Stimulated activated CD8-positive, alpha-beta memory T cell treated with anti-CD3 and anti-CD28 coated beads, Interleukin-12 subunit alpha, Interleukin-12 subunit beta, amount 100 ng/mL, for 1 hour (primary cell): ENCODE measurements at regions not wholly inside any gene's neighbourhood (a gene's known extent, or its start where the extent isn't known, plus 50 kb on each side); places are given as distances from the start of the nearest gene placed in this dataset.
"Not testable (repeated sequence)": the region's sequence is repeated elsewhere in the genome, so short reads cannot be mapped to it uniquely, and the experiment has no call there.

Experiments
- DNase-seq: peaks from one replicate; pipeline ENCODE4 v3.0.0-alpha.2; 2020; ENCODE audit warnings: low read depth

- DNase-seq = not testable (repeated sequence)
These were observed 173.8 kb upstream of the NUDT12 start for GRCh38 chr5:103736343-103736742.

GRCh38 chr5:103724271-103724670, 161.7 kb upstream of the NUDT12 start:
- no peak for DNase-seq

GRCh38 chr5:103721183-103721582, 158.6 kb upstream of the NUDT12 start:
- DNase-seq = no peak

GRCh38 chr5:103718108-103718507, 155.5 kb upstream of the NUDT12 start:
- DNase-seq = no peak

- DNase-seq = no peak
These were observed 146.0 kb upstream of the NUDT12 start for GRCh38 chr5:103708601-103709000.

- DNase-seq = no peak
These were observed 144.5 kb upstream of the NUDT12 start for GRCh38 chr5:103706939-103707682.

- no peak for DNase-seq
These were observed 141.0 kb upstream of the NUDT12 start for GRCh38 chr5:103703617-103704016.

- no peak for DNase-seq
These were observed 130.9 kb upstream of the NUDT12 start for GRCh38 chr5:103693517-103693916.

GRCh38 chr5:103690676-103691075, 128.1 kb upstream of the NUDT12 start:
- no peak for DNase-seq

- no peak for DNase-seq
These were observed 117.3 kb upstream of the NUDT12 start for GRCh38 chr5:103679873-103680272.

GRCh38 chr5:103676198-103676597, 113.6 kb upstream of the NUDT12 start:
- DNase-seq = not testable (repeated sequence)

GRCh38 chr5:103674739-103675138, 112.2 kb upstream of the NUDT12 start:
- DNase-seq = no peak

GRCh38 chr5:103674251-103674650, 111.7 kb upstream of the NUDT12 start:
- DNase-seq = no peak

GRCh38 chr5:103669615-103670014, 107.0 kb upstream of the NUDT12 start:
- DNase-seq = no peak

- no peak for DNase-seq
These were observed 105.7 kb upstream of the NUDT12 start for GRCh38 chr5:103668281-103668680.

GRCh38 chr5:103667068-103667467, 104.5 kb upstream of the NUDT12 start:
- no peak for DNase-seq

GRCh38 chr5:103657301-103657700, 94.7 kb upstream of the NUDT12 start:
- DNase-seq = no peak

- DNase-seq = no peak
These were observed 85.5 kb upstream of the NUDT12 start for GRCh38 chr5:103648086-103648485.

- DNase-seq = no peak
These were observed 84.4 kb upstream of the NUDT12 start for GRCh38 chr5:103646698-103647614.

GRCh38 chr5:103645816-103646215, 83.2 kb upstream of the NUDT12 start:
- DNase-seq = no peak

GRCh38 chr5:103638979-103639378, 76.4 kb upstream of the NUDT12 start:
- no peak for DNase-seq

- DNase-seq = no peak
These were observed 62.1 kb upstream of the NUDT12 start for GRCh38 chr5:103624675-103625074.

GRCh38 chr5:103624035-103624480, 61.5 kb upstream of the NUDT12 start:
- no peak for DNase-seq
